Vagina (tissue), 2 donors: ENCODE measurements at regions not wholly inside any gene's neighbourhood (a gene's known extent, or its start where the extent isn't known, plus 50 kb on each side); places are given as distances from the start of the nearest gene placed in this dataset.

ENCODE experiments used
- DNase-seq, 2 donors: peaks; one replicate each; pipeline ENCODE4 v3.0.0-alpha.2; 2017; ENCODE audit errors: extremely low spot score in 2 of 2
- H3K27ac ChIP-seq: fragments of 200-600 bp; sonication (generic); one replicate; pipeline ENCODE4 v1.5.1; 2019
- H3K27me3 ChIP-seq: fragments of 200-600 bp; sonication (generic); one replicate; pipeline ENCODE4 v1.5.1; 2019
- H3K36me3 ChIP-seq, 2 donors: fragments of 200-600 bp; sonication (generic); one replicate each; pipeline ENCODE4 v1.5.1; 2017 to 2019
- H3K4me1 ChIP-seq: fragments of 200-600 bp; sonication (generic); one replicate; pipeline ENCODE4 v1.5.1; 2019
- H3K4me3 ChIP-seq, 2 donors: fragments of 200-600 bp; sonication (generic); 1 replicate in 1 of 2; 2 replicates in 1 of 2; pipeline ENCODE4 v1.5.1; 2016 to 2019
- H3K9me3 ChIP-seq: fragments of 200-600 bp; sonication (generic); one replicate; pipeline ENCODE4 v1.5.1; 2019
- POLR2A ChIP-seq, 2 donors: fragments of 450-650 bp; IDR thresholded peaks; one replicate each; pipeline ENCODE4 v1.6.1; 2017; ENCODE audit warnings: antibody characterized with exemption in 2 of 2, mild to moderate bottlenecking in 2 of 2, moderate library complexity in 2 of 2
- POLR2AphosphoS5 ChIP-seq, 2 donors: sonication (generic); formaldehyde crosslinking; IDR thresholded peaks; one replicate each; pipeline ENCODE4 v1.9.0; 2017; ENCODE audit warnings: antibody characterized with exemption in 2 of 2, mild to moderate bottlenecking in 2 of 2, low read depth in 1 of 2; ENCODE audit not compliant: insufficient read depth in 1 of 2
- intact Hi-C: fragments of 100-400 bp; cut with DNase I; formaldehyde crosslinking; loops from one replicate; pipeline ENCODE4 v1.15.1; 2023
- TF ChIP-seq, protein P1 (sequence below), 3 experiments: fragments of 450-650 bp in 2 of 3; fragments of 200-600 bp in 1 of 3; sonication (generic) in 1 of 3; IDR thresholded peaks; one replicate each; pipeline ENCODE4 v1.5.1; 2017 to 2019; ENCODE audit warnings: antibody characterized with exemption in 3 of 3, mild to moderate bottlenecking in 2 of 3, moderate library complexity in 2 of 3

- no peak overlapping the region for H3K27ac ChIP-seq
- TF ChIP-seq, protein P1, sequence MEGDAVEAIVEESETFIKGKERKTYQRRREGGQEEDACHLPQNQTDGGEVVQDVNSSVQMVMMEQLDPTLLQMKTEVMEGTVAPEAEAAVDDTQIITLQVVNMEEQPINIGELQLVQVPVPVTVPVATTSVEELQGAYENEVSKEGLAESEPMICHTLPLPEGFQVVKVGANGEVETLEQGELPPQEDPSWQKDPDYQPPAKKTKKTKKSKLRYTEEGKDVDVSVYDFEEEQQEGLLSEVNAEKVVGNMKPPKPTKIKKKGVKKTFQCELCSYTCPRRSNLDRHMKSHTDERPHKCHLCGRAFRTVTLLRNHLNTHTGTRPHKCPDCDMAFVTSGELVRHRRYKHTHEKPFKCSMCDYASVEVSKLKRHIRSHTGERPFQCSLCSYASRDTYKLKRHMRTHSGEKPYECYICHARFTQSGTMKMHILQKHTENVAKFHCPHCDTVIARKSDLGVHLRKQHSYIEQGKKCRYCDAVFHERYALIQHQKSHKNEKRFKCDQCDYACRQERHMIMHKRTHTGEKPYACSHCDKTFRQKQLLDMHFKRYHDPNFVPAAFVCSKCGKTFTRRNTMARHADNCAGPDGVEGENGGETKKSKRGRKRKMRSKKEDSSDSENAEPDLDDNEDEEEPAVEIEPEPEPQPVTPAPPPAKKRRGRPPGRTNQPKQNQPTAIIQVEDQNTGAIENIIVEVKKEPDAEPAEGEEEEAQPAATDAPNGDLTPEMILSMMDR (IDR thresholded peaks at IDR 0.05): no peak
- TF ChIP-seq POLR2A (IDR thresholded peaks at IDR 0.05): no peak
- TF ChIP-seq POLR2AphosphoS5 (IDR thresholded peaks at IDR 0.05; ENCODE audit: insufficient read depth in 1 of 2, low read depth in 1 of 2): no peak
- H3K36me3 ChIP-seq: no peaks in the 10 kb centered on the region
- H3K9me3 ChIP-seq: no peaks in the 10 kb centered on the region
- no peak for DNase-seq
- intact Hi-C loops: no loop called here
- H3K4me3 ChIP-seq: no peak overlapping the region
- H3K4me1 ChIP-seq: no peaks in the 10 kb centered on the region
- H3K27me3 ChIP-seq: no peaks in the 10 kb centered on the region
Measured at GRCh38 chr4:135316266-135316779, 1114.7 kb upstream of the PABPC4L start.

GRCh38 chr4:135290136-135290535 is 1088.5 kb upstream of the PABPC4L start:
- no peak for DNase-seq
- no peaks in the 10 kb centered on the region for H3K36me3 ChIP-seq
- H3K27ac ChIP-seq: no peak overlapping the region
- H3K4me1 ChIP-seq: no peaks in the 10 kb centered on the region
- intact Hi-C loops: no loop called here
- H3K9me3 ChIP-seq: no peaks in the 10 kb centered on the region
- no peaks in the 10 kb centered on the region for H3K27me3 ChIP-seq
- TF ChIP-seq POLR2AphosphoS5 (IDR thresholded peaks at IDR 0.05; ENCODE audit: insufficient read depth in 1 of 2, low read depth in 1 of 2): no peak
- no peak for TF ChIP-seq POLR2A (IDR thresholded peaks at IDR 0.05)
- TF ChIP-seq, protein P1 (IDR thresholded peaks at IDR 0.05): no peak
- no peak overlapping the region for H3K4me3 ChIP-seq

- no peak for DNase-seq
- Histone ChIP-seq H3K36me3 (no peaks in the 10 kb centered on the region), H3K4me1 (no peaks in the 10 kb centered on the region), H3K27ac (no peak overlapping the region), H3K27me3 (no peaks in the 10 kb centered on the region), H3K9me3 (no peaks in the 10 kb centered on the region), H3K4me3 (no peak overlapping the region)
- TF ChIP-seq POLR2A (IDR thresholded peaks at IDR 0.05) (no peak), POLR2AphosphoS5 (IDR thresholded peaks at IDR 0.05; ENCODE audit: insufficient read depth in 1 of 2, low read depth in 1 of 2) (no peak)
- TF ChIP-seq, protein P1 (IDR thresholded peaks at IDR 0.05): no peak
- intact Hi-C loops: no loop called here
Measured at GRCh38 chr4:135283934-135284333, 1082.3 kb upstream of the PABPC4L start.

GRCh38 chr4:135282676-135283075 is 1081.1 kb upstream of the PABPC4L start:
- no peak overlapping the region for H3K27ac ChIP-seq
- no peaks in the 10 kb centered on the region for H3K27me3 ChIP-seq
- no peak overlapping the region for H3K4me3 ChIP-seq
- DNase-seq: no peak
- TF ChIP-seq POLR2A (IDR thresholded peaks at IDR 0.05): no peak
- TF ChIP-seq, protein P1 (IDR thresholded peaks at IDR 0.05): no peak
- no peak for TF ChIP-seq POLR2AphosphoS5 (IDR thresholded peaks at IDR 0.05; ENCODE audit: insufficient read depth in 1 of 2, low read depth in 1 of 2)
- H3K9me3 ChIP-seq: no peaks in the 10 kb centered on the region
- no peaks in the 10 kb centered on the region for H3K4me1 ChIP-seq
- H3K36me3 ChIP-seq: no peaks in the 10 kb centered on the region
- intact Hi-C loops: no loop called here

GRCh38 chr4:135281230-135281629 is 1079.6 kb upstream of the PABPC4L start:
- no peak overlapping the region for H3K4me3 ChIP-seq
- intact Hi-C loops: no loop called here
- H3K36me3 ChIP-seq: no peaks in the 10 kb centered on the region
- TF ChIP-seq POLR2AphosphoS5 (IDR thresholded peaks at IDR 0.05; ENCODE audit: insufficient read depth in 1 of 2, low read depth in 1 of 2) (no peak), POLR2A (IDR thresholded peaks at IDR 0.05) (no peak)
- TF ChIP-seq, protein P1 (IDR thresholded peaks at IDR 0.05): no peak
- H3K9me3 ChIP-seq: no peaks in the 10 kb centered on the region
- no peaks in the 10 kb centered on the region for H3K27me3 ChIP-seq
- no peak for DNase-seq
- H3K27ac ChIP-seq: no peak overlapping the region
- H3K4me1 ChIP-seq: no peaks in the 10 kb centered on the region
